Islet precursor cell (in vitro differentiated cells): ENCODE measurements at regions not wholly inside any gene's neighbourhood (a gene's known extent, or its start where the extent isn't known, plus 50 kb on each side); places are given as distances from the start of the nearest gene placed in this dataset.
"Not testable (repeated sequence)": the region's sequence is repeated elsewhere in the genome, so short reads cannot be mapped to it uniquely, and the experiment has no call there.

Experiments
- DNase-seq: peaks from one replicate; pipeline ENCODE4 v3.0.0-alpha.2; 2018

DNA sequence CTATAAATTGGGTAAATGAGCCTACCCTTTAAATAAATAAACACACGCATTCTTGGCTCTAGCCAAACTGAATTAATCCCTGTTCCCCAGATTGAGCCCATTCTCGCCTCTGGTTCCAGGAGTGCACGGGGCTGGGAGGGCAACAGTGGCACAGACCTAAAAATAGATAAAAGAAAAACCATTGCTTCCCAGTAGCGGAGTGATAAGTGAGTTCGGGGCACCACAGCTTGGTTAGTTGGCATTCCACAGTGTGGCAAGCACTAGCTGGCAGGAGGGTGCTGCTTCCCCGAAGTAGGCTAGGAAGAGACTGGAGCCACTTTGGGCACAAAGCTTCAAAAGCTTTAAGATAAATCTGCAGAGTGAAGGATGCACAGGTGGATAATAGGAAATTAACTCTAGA, 322.2 kb upstream of the SGCD start:
- no peak for DNase-seq

DNA sequence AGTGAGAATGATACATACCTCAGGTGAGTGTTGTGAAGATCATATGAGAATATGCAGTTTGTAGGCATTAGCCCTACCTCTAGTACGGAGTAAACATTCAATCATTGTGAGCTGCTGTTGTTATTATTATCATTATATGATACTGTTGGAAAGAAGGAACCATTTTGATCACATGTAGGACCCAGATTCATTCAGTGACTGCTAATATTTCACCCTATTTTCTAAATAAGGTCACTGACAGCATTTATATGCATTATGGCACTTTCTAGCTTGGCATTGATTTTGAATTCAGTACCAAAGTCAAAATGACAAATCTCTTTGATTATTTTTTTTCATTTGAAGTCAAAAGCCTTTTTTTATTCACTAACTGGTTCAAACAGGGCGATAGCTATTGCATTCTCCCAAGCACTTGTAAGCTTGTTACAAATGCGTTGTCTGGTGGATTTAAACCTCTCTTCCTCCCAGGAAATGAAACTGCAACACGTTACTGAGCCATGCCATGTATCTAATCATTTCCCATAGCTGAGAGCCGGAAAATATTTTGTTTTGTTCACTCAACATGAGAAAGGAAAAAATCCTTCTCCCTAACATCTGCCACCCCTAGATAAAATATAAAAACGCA, 320.8 kb upstream of the SGCD start:
- no peak for DNase-seq

DNA sequence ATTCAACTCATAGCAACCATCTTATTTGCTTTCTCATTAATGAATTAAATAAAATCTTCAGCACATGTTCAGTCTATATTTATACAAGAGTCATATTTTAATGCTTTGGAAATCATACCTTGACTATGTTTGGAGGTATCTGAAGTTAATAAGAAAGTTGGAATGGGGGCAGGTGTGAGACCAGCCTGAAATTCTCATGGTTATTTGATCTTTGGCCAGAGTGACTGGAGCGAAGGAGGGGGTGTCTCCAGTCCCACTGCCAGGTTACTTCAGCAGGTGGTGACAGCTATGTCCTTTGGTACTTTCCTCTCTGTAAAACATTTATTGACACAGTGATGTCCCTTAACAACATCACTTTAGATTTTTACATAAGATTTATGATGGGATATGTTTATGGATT, 318.1 kb upstream of the SGCD start:
- no peak for DNase-seq

DNA sequence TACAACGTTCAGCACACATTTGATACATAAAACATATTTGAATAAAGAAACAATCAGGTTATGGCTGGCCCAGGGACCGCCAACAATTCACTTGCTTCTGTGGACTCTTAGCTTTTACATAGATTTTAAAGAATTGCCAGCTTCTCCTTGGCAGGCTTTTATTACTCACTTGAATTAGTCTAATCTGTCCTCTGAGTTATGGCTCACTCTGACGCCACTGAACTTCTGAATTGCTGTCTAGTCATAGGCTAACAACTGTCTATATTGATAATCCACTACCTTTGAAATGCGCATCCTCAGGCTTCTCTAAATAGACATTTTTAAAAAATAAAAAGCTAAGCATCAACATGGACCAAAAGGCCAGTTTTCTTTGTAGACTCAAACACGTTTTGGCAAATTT, 317.4 kb upstream of the SGCD start:
- no peak for DNase-seq

DNA sequence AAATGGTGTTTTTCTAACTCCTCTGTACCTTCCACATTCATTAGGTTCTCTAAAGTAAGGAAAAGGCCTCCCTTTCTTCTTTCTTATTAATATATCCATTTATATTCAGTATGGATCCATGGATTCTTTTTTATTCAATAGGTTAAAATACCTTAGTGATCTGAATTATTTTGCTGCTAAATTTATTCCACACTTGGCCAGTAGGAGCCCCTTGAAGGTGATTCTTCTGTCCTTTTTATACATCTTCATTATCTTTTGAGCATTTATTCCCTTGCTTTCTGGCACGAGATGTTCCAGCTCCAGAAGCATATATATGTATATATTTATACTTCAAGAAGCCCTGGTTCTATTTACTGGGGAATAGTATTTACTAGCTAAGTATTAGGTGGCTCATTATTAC, 311.8 kb upstream of the SGCD start:
- no peak for DNase-seq

DNA sequence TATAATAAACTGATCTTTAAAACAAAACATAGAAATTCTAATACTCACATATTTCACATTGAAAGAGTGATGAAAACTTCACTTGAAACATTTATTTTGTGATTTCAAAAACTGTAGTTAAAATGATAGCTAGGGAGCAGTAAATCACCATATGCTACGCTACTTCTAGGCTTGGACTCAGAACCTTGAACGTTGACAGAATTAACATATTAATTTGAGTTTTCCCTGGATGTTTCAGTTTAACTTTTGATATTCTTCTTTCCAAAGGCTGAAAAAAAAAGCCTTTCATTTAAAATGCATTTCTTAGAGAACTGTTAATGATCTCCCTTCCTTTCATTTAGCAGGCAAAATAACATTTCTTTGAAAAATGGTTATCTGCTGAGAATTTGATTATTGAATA, 307.8 kb upstream of the SGCD start:
- DNase-seq, result no peak

DNA sequence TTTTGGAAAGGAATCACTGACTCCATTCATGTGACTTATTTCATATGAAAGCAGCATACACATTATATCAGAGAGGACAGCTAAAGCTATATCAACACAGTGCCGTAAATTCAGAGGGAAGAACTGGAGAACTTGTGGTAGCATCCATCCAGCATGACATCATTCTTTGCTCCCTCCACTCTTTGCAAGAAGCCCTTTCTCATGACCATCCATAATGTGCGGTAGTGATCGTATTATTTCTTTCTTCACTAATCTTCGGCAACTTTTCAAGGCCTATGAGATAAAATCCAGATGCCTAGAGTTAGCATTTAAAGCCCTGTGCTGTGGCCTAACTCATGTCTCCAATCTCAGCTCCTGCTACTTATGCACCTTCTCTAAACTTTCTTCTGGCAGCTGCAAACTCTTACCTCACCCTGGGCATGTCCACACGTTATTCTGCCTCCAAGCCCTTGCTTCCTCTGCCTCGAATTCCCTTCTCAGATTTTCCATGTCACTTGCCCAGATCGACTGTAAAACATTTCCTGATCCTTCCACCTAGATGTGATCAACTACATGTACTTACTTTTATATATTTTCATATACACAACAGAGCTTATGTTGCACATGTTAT, 307.3 kb upstream of the SGCD start:
- DNase-seq, result no peak

DNA sequence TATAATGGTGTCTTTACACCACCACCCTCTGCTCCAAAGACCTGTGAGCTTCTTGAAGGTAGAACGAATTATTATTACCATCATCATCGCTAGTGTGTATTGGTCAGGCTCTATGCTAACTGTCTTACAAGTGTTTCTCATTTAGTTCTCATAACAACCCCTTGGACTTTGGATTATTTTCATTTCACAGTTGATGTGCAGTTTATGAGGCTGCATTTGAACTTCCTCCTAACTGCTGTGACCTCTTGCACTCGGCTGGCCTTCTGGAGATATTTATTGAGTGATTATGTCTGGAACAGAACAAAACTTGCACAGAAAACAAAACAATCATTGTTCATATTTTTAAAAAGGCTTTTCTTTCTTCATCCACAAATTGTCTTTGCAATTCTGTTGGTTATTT, 306.3 kb upstream of the SGCD start:
- no peak for DNase-seq

DNA sequence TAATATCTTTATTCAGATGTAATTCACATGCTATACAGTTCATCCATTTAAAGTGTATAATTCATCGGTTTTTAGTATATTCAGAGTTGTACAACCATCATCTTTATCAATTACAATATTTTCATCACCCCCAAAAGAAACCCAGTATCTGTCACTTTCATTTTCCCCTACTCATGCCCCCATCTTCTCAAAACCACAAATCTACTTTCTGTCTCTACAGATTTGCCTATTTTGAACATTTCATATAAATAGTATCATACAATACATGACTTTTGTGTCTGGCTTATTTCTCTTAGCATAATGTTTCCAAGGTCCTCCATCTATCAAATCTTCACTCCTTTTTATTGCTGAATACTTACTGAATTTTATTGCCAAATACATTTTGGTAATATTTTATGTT, 305.1 kb upstream of the SGCD start:
- no peak for DNase-seq

DNA sequence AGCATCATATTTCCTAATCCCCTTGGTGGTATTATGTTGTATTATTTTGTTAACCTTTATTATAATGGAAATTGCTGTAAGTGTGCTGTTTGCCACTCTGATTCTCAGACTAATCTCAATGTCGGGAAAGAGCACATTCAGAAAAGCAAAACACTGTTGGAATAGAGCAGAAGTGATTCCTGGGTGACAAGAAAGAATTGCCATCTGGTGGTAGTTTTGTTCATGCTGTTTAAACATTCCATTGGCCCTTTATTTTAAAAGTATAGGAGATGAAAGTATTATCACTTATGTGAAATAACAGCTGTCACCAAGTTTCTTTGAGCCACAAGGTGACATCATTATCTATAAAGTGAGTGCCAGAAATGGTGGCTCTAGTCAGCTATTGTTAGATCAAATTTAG, 301.3 kb upstream of the SGCD start:
- no peak for DNase-seq

DNA sequence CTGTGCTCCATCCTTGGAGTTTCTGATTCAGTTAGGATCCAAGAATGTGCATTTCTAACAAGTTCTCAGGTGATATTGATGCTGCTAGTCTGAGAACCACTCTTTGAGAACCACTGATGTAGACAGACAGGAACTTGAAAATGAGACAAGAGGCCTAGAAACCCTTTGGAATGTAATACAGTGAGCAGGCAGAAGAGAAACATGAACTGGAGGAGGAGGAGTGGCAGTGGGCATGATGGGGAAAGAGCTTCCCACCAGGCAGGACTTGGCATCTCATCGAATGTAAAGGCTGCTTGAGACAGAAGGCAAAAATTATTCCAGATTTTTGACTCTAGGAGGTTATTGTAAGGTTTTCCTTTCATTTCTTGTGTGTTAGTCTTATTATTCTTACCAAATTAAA, 295.8 kb upstream of the SGCD start:
- DNase-seq, result no peak

DNA sequence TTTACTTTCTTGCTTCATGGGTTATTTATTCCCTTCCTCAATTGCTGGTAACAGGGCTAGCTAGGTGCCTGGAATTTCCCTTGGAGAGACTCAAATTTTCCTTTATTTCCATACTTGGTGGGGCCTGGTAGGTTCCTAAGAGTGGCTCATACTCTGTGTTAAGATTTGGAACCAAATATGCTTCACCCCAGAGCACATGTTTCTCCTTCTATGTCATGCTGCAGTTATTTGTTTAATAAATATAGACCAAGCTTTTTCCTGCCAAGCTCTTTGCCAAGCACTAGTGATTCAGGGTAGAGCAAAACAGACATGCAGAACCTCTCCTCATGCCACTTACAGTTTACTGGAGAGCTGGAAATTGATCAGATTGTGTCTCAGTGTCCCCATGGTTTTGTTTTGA, 290.3 kb upstream of the SGCD start:
- no peak for DNase-seq

DNA sequence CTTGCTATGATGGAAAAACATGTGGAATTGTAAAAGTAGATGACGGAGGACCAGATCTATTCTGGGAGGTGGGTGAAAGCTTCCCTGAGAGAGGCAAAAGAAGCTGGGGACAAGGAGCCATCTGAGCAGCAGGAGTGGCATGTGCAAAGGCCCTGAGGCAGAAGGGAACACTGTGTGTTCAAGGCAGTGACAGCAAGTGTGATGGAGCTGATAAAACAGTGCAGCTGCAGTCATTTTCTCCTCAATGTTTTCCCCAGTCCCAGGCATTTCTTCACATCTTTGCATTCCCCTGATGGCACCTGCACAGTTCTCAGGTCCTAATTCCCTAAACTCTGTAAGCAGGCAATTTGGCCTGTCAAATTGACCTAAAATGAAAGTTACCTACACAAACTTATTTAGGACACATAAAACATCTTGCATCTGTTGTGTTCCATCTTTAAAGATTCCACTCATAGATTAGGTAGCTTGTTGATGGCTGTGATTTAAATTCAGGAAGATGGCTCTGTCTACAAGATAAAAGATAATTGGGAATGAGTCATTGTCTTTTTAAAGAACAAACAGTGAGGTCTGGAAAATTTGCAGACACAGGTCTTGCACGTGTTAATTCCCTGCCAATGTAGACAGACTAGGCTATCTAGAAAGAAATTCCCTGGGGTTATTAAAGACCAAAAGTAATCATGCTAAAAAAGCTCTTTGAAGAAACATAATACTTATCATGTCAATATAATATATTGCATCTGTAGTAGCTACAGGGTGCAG, 289.6 kb upstream of the SGCD start:
- DNase-seq, result peak; percentile 83

DNA sequence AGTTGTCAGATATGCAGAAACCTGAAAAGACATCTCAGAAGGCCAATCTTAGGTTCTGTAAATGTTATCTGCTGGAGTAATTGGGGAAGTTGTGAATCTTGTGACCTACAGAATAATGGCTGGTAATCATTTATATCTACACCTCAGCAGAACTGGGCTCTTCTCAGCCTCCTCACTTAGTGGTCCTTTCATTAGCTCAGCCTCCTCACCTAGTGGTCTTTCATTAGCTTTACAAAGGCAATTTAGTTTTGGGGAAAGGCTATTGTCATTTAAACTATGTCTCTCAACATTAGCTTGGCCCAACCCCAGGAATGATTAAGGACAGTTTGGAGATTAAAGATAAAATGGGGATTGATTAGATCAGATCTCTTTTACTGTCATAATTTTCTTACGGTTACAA, 284.2 kb upstream of the SGCD start:
- no peak for DNase-seq

DNA sequence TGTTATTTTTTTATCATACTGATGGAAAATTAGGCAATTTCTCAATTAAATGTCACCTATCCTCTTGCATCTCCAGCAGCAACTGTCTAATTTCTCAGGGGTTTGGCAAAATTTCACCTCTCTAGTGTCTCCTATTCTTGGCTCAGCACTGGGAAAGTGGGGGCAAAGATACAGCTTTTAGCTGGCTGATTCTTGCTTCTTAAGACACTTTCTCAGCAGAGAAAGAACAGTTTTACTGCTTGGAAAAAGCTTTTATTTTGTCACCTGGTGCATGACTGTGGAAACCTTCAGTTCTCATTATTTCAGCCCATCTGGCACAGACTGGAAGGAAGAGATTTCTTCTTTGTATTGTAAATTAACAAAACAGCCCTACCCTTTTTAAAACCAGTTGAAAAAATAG, 283.6 kb upstream of the SGCD start:
- DNase-seq, result no peak

DNA sequence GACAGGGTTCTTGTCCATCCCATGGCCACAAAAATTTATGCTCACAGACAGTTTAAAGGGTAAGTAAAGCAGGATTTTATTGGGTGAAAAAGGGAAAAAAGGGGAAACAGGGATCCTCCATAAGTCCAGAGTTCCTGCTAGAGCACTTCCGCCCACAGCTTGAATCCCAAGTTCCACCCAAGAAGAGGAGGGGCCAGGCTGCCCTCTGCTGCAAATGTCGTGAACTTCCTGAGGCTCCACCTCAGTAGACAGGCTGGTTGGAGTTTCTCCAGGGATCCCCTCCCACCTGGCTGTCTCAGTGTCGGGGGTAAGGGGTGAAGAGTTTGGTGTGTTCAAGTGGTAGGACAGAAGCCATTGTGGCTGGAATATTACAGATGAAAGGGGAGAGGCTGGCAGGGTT, 275.0 kb upstream of the SGCD start:
- DNase-seq, result peak; percentile 62

DNA sequence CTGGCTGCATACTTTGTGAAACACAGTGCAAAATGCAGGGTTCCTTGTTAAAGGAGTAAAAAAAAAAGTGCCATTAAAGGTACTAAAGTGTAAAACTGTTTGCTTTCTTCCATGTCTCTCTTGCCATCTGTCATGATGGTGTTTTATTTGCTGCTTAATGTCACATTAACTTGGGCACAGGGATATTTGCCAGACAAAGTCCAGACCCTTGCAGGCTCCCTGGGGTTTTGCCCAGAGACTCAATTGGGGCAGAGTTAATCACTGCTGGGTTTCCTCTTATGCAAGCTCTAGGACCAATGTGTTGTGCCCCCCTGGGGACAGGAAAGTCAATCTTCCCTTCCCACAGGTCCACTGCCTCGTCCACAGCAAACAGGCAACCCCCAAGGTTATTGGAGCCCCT, 274.3 kb upstream of the SGCD start:
- no peak for DNase-seq

DNA sequence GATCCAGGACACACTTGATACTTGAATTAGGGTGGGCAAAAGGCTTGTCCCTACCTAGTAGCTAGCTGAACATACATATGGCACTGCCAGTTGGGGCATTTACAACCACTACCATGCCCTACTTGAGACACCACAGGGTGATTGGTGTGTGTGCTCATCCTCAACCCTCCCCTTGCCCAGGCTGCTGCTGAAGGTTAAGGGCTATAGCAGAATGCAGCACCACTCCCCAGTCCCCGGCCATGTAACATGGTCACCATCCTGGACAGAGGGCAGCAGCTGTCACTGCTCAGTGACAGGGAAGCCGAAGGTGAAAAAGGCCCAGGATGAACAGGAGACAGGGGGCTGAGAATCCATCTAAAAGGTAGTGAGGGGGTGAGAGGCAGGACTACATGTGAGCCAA, 273.9 kb upstream of the SGCD start:
- DNase-seq, result no peak

DNA sequence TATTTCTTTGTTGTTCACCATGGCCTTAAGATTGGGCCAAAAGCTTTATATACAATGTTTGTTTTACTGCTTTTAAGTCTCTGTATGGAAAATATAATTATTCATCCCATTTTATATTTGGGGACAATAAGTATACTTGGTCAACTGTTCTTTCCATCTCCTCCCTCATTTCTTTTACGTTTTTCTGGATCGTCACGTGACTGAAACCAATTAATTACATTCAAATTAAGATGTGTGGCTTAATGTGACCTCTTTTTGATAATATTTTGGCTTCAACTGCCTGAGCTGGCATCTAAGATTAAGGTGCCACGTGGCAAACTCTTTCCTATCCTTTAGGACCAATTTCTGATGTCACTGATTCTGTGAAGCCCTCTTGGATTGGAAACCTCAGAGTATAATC, 250.1 kb upstream of the SGCD start:
- DNase-seq, result no peak

DNA sequence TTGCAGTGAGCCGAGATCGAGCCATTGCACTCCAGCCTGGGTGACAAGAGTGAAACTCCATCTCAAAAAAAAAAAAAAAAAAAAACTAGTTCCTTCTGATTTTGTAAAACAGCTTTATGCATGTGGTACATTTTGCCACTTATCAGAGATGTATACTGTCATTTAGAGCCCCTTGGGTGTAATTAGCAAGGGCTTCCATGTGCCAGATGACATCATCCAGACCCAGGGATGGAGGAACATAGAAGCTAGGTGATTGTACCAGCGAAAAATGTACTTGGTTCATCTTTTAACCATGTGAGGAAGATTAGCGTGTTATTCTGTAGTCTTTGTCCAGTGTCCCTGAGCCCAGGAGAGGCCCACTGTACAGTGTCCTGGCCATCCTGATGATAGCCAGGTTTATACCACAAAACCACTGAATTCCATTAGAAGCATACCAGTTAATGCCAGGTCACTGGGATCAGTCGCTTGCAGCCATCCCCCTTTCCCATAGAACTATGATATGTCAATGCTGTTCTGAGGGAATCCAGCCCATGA, 239.3 kb upstream of the SGCD start:
- DNase-seq, result no peak

DNA sequence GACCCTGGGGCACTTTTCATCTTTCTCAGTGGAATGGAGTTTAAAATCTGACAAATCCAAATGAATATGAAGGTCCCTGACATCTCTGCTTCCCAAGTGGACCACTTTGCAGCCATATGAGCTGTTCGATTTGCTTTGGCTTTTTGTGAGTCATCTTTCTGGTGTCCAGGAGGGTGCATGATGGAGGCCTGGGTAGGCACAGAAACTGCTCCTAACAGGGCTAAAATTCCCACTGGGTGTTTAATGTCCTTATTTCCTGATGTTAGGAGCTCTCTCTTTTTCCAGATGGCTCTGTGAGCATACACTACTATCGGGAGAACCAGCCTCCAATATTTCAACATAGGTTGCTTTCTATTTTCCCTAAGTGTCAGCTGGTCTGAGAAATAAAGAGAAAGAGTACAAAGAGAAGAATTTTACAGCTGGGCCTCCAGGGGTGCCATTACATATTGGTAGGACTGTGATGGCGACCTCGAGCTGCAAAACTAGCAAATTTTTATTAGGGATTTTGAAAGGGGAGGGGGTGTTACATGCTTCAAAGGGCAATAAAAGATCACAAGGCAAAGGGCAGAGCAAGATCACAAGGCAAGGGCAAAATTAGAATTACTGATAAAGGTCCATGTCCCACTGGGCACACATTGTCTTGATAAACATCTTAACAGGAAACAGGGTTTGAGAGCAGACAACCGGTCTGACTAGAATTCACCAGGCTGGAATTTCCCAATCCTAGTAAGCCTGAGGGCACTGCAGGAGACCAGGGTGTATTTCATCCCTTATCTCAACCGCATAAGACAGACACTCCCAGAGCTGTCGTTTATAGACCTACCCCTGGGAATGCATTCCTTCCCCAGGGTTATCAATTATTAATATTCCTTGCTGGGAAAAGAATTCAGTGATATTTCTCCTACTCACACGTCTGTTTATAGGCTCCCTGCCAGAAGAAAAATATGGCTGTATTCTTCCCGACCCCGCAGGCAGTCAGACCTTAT, 236.7 kb upstream of the SGCD start:
- not testable (repeated sequence) for DNase-seq

DNA sequence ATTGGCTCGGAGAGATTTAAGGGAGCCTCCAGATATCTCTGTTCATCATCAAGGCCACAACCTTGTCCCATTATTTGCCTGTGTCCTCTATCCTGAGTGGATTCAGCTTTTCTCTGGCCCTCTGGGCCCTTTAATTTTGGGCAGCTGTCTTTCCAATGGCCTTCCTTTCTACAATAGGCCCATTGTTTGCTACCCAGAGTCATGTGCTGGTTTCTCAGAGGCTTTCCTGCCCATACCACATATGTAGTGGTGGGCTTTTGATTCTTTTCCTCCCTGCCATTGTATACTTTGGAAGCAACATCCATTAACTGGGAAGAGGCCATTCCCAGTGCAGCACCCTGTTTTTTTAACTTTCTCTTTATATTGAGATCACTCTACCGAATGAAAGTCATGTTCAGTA, 233.9 kb upstream of the SGCD start:
- no peak for DNase-seq

DNA sequence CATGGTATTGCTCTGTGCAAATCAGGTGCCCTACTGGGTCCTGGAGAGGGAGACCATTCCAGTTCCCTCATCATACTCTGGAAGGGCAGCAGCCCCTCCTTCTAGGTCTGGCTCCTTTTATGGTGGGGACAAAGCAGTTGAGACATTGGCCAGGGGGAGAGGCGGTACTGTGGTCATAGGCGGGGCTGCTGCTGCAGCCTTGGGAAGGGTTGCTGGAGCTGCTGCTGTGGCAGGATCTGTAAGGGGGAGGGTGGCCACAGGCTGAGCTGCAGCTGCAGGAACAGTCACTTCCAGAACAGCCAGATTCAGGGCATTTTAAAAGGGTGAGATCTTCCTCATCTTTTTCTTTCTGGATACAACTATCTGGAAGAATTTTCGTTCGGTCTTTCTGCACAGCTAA, 233.0 kb upstream of the SGCD start:
- DNase-seq, result peak; percentile 65
